GM18868 (cell line): ENCODE measurements at regions not wholly inside any gene's neighbourhood (a gene's known extent, or its start where the extent isn't known, plus 50 kb on each side); places are given as distances from the start of the nearest gene placed in this dataset.
"Not testable (repeated sequence)": the region's sequence is repeated elsewhere in the genome, so short reads cannot be mapped to it uniquely, and the experiment has no call there.

Source experiments
- ATAC-seq: cut with Tn5 transposase; IDR thresholded peaks from one replicate; pipeline ENCODE4 v1.9.1; 2021; ENCODE audit warnings: mild to moderate bottlenecking, moderate library complexity; ENCODE audit not compliant: unreplicated experiment

GRCh38 chr2:67616749-67617148 is 219.6 kb downstream of the ETAA1 start:
- peak; percentile 62 for ATAC-seq

DNA sequence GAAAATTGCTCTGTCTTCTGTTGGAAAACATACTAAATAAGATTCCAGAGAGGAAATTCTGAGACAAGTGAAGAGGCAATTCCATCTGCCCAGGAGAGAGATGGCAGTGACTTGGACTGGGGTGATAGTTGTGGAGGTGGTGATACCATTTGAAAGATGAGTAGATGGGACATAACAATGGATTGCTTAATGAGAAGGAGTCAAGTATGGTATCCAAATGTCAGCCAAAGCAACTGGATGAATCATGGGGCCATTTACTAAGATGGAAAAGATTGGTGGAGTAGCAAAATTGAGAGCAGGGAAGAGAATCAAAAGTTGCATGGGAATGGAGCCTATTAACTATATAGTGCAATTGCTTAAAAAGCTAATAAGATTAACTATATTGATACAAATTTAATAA is 222.1 kb downstream of the ETAA1 start:
- no peak for ATAC-seq

- ATAC-seq, result not testable (repeated sequence)
Observed at GRCh38 chr2:67623741-67624140, 226.6 kb downstream of the ETAA1 start.

GRCh38 chr2:67625178-67625577 is 228.0 kb downstream of the ETAA1 start:
- ATAC-seq, result no peak

DNA sequence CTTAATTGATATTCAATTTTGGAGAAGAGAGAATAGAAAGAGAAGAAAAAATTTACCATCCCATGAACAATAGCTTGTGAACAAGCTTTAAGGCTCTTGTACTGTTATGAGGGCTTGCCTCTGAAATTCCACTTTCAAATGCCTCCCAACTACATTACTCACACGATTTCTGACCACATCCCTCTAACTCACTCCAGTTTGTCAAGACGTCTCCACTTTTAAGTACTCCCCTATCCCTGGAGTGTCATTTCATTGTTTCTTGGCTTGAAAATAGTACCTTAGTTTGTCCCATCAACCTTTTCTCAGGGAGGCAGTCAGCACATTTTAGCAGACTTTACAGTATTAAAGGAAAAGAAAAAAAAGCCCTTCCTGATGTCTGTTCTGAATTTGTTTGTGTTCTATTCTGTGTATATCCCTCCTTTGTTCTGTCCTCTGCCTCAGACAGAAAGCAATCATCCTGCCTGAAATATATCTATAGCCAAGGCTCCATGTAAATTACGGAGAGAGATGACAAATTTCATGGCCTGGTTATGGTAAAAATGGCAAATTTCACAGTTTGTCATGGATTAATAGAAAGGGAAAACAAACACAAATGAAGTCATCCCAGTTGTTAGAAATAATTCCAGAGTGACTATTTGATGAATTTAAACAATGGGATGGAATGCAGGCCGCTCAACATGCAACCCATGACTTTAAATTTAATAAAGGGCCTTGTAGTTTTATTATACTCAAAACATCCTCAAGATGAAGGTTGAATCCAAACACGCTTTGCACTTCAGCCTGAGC is 228.8 kb downstream of the ETAA1 start:
- no peak for ATAC-seq

GRCh38 chr2:67626656-67627055 is 229.5 kb downstream of the ETAA1 start:
- no peak for ATAC-seq

GRCh38 chr2:67627456-67628207 is 230.5 kb downstream of the ETAA1 start:
- ATAC-seq, result no peak

DNA sequence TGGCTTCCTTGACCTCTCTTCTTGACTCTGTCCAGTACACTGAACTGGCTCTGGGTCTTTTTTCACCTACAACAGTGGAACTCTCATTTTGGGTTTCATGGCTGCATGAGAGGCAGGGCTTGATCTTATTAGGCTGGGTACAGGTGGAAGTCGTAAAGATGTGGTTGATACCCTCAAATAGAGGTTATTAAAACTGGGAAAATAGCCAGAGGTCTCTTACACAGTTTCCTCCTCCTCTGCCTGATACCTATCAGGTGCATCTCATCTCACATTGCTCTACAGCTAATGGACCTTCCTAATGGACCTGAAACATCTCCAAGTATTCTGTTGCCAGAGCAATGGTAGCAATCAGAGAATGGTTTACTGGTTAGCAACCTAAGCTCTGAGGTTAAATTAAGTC is 231.8 kb downstream of the ETAA1 start:
- ATAC-seq, result no peak

- ATAC-seq, result no peak
Observed at GRCh38 chr2:67631483-67631882, 234.3 kb downstream of the ETAA1 start.

DNA sequence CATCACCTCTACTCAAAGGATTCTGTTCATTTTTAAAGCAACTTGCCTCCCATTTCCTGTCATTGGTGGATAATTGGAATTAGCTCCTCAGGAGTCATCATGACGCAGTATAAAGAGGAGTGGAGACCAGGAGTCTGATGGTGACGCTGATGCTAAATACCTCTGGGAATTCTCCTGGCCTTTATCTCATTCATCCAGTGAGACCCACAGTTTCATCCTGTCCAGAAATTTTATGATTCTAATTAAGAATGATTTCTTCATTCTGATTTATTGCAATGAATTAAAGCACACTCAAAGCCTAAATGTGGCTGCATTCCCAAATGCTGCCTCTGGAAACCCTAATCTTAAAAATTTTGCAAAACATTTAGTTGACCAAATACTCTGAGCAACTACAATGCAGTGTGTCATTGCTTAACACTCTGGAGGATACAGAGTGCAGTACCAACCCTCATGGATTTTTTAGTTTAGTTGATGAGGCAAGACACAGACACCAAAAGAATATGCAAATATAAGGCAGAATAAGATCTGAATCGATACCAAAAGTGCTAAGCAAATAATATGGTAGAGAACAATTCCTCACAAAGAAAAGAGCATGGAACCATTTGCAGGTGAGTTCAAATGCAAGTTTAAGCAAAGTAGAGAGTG is 236.2 kb downstream of the ETAA1 start:
- no peak for ATAC-seq

DNA sequence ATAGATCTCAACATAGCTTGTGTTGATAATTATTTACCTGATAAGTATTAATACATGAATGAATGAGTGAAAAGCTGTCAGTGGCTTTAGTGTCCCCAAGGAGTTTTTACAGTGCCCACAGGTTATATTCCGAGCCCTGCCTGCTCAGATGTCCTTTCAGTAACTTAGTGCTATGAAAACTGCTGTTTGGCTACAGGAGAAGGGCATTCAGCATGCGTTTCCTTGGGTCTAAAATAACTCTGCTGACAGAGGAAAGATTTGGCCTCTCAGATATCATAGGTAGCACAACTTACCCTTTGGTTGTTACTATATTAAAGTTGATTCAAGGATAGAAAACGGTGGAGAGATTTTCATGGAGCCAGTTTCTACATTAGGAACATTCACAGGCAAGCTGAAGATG is 241.0 kb downstream of the ETAA1 start:
- no peak for ATAC-seq

- no peak for ATAC-seq
Observed at GRCh38 chr2:67641312-67642045, 244.3 kb downstream of the ETAA1 start.

- no peak for ATAC-seq
Observed at GRCh38 chr2:67642046-67642382, 244.9 kb downstream of the ETAA1 start.

- ATAC-seq, result no peak
Observed at GRCh38 chr2:67642961-67643360, 245.8 kb downstream of the ETAA1 start.

GRCh38 chr2:67645280-67646138 is 248.4 kb downstream of the ETAA1 start:
- no peak for ATAC-seq

GRCh38 chr2:67646714-67647333 is 249.7 kb downstream of the ETAA1 start:
- ATAC-seq, result no peak

- ATAC-seq, result no peak
Observed at GRCh38 chr2:67649331-67650261, 252.5 kb downstream of the ETAA1 start.

DNA sequence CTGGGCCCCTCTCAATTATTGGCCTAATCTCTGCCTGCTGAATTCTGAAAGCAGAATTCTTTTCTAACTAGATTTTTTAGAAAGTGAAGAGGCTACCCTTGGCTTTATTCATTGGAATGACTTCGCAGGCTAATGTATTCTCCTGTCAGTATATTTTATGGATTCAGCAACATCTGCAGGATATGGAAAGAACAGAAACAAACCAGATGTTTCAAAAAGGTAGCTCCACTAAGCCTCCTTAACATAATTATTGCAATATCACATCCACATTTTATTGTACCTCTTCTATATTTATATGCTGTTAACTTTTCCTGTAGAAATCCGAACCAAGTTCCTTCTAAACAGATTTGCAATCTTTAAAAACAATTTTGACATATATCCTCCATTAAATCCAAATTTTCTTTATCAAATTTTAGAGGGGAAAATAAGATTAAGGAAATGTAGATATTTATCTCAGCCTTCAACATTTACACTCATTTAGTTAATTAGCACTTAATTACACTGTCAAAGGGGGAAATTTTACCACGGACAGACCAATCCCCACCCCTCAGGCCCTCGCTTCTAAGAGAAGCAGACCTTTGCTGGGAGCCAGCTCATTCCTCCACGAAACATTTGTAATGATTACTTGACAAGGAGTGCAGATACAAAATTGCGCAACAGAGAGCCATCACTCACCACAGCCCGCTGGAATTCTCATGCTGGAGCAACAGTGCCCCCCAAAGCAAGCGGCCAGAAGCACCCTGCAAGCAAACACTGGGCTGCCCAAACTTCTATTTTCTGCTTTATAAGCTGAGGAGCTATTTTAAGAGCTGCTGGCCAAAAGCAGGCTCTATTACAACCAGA is 253.4 kb downstream of the ETAA1 start:
- no peak for ATAC-seq
